BE2C (cell line): ENCODE measurements at regions not wholly inside any gene's neighbourhood (a gene's known extent, or its start where the extent isn't known, plus 50 kb on each side); places are given as distances from the start of the nearest gene placed in this dataset.
"Not testable (repeated sequence)": the region's sequence is repeated elsewhere in the genome, so short reads cannot be mapped to it uniquely, and the experiment has no call there.

ENCODE experiments used
- DNase-seq: peaks from one replicate; pipeline ENCODE4 v3.0.0-alpha.2; 2020
- H3K27me3 ChIP-seq: fragments of 250-450 bp; sonication (Bioruptor Pico); 2 replicates; pipeline ENCODE4 v1.5.1; 2020; ENCODE audit warnings: mild to moderate bottlenecking
- H3K36me3 ChIP-seq: fragments of 250-450 bp; sonication (Bioruptor Pico); 2 replicates; pipeline ENCODE4 v1.5.1; 2020; ENCODE audit warnings: mild to moderate bottlenecking
- H3K4me1 ChIP-seq: fragments of 250-450 bp; sonication (Bioruptor Pico); 2 replicates; pipeline ENCODE4 v1.5.1; 2020
- H3K4me3 ChIP-seq: 2 replicates; pipeline ENCODE4 v1.5.1; 2011; ENCODE audit warnings: low read depth, low read length
- H3K9me3 ChIP-seq: fragments of 250-450 bp; sonication (Bioruptor Pico); 2 replicates; pipeline ENCODE4 v1.5.1; 2020
- CTCF ChIP-seq: IDR thresholded peaks from 2 replicates; pipeline ENCODE4 v1.5.1; 2012; ENCODE audit warnings: mild to moderate bottlenecking, low read depth, low read length

GRCh38 chr22:48069256-48069655 is 1306.8 kb downstream of the TBC1D22A start:
- Histone ChIP-seq H3K27me3 (no peaks in the 10 kb centered on the region), H3K4me1 (no peaks in the 10 kb centered on the region), H3K4me3 (no peak overlapping the region), H3K9me3 (no peaks in the 10 kb centered on the region; the same call in 1 of the 2 replicates), H3K36me3 (no peaks in the 10 kb centered on the region)
- TF ChIP-seq CTCF, result no peak
- no peak for DNase-seq

- Histone ChIP-seq H3K9me3 (no peaks in the 10 kb centered on the region; the same call in none of the 2 replicates), H3K4me3 (no peak overlapping the region), H3K27me3 (no peaks in the 10 kb centered on the region), H3K4me1 (no peaks in the 10 kb centered on the region), H3K36me3 (no peaks in the 10 kb centered on the region)
- DNase-seq, result no peak
- TF ChIP-seq CTCF, result no peak
Observed at GRCh38 chr22:48068323-48068885, 1306.0 kb downstream of the TBC1D22A start.

- H3K9me3 ChIP-seq, result no peaks in the 10 kb centered on the region; the same call in none of the 2 replicates
- no peaks in the 10 kb centered on the region for H3K36me3 ChIP-seq
- no peak overlapping the region for H3K4me3 ChIP-seq
- no peak for DNase-seq
- H3K4me1 ChIP-seq, result no peaks in the 10 kb centered on the region
- no peaks in the 10 kb centered on the region for H3K27me3 ChIP-seq
- TF ChIP-seq CTCF, result no peak
Observed at GRCh38 chr22:48065892-48066291, 1303.4 kb downstream of the TBC1D22A start.

- Histone ChIP-seq H3K9me3 (no peaks in the 10 kb centered on the region; the same call in none of the 2 replicates), H3K36me3 (no peaks in the 10 kb centered on the region), H3K4me3 (no peak overlapping the region), H3K4me1 (no peaks in the 10 kb centered on the region), H3K27me3 (no peaks in the 10 kb centered on the region)
- DNase-seq, result no peak
- TF ChIP-seq CTCF, result no peak
Observed at GRCh38 chr22:48061726-48062125, 1299.3 kb downstream of the TBC1D22A start.

- H3K36me3 ChIP-seq, result no peaks in the 10 kb centered on the region
- TF ChIP-seq CTCF, result no peak
- no peaks in the 10 kb centered on the region for H3K27me3 ChIP-seq
- H3K9me3 ChIP-seq, result no peaks in the 10 kb centered on the region; the same call in none of the 2 replicates
- H3K4me3 ChIP-seq, result no peak overlapping the region
- no peaks in the 10 kb centered on the region for H3K4me1 ChIP-seq
- no peak for DNase-seq
Observed at GRCh38 chr22:48060266-48060665, 1297.8 kb downstream of the TBC1D22A start.

GRCh38 chr22:48059521-48059920 is 1297.1 kb downstream of the TBC1D22A start:
- H3K4me3 ChIP-seq, DNase-seq, H3K36me3 ChIP-seq, H3K27me3 ChIP-seq, H3K9me3 ChIP-seq, H3K4me1 ChIP-seq: not testable (repeated sequence)
